Activated CD4-positive, alpha-beta T cell treated with anti-CD3 and anti-CD28 coated beads, Interleukin-2, amount 50 U/mL, for 4 hours (primary cell): ENCODE measurements at regions not wholly inside any gene's neighbourhood (a gene's known extent, or its start where the extent isn't known, plus 50 kb on each side); places are given as distances from the start of the nearest gene placed in this dataset.

ENCODE experiments used
- DNase-seq, 2 experiments: peaks; one replicate each; pipeline ENCODE4 v3.0.0-alpha.2; 2020

GRCh38 chr5:57693488-57694305 lies 211.1 kb upstream of the ACTBL2 start:
- DNase-seq: no peak

GRCh38 chr5:57692582-57693487 lies 210.2 kb upstream of the ACTBL2 start:
- peak; percentile 4 to 5 for DNase-seq

GRCh38 chr5:57690724-57691123 lies 208.1 kb upstream of the ACTBL2 start:
- DNase-seq: no peak

GRCh38 chr5:57687596-57687995 lies 205.0 kb upstream of the ACTBL2 start:
- DNase-seq: no peak

GRCh38 chr5:57685516-57686255 lies 203.1 kb upstream of the ACTBL2 start:
- no peak for DNase-seq

GRCh38 chr5:57684299-57684702 lies 201.7 kb upstream of the ACTBL2 start:
- no peak for DNase-seq

- DNase-seq: no peak
These were observed 200.5 kb upstream of the ACTBL2 start for GRCh38 chr5:57683036-57683630.

GRCh38 chr5:57681942-57682341 lies 199.3 kb upstream of the ACTBL2 start:
- DNase-seq: no peak

GRCh38 chr5:57680686-57681085 lies 198.1 kb upstream of the ACTBL2 start:
- no peak for DNase-seq

GRCh38 chr5:57677235-57677634 lies 194.6 kb upstream of the ACTBL2 start:
- DNase-seq: no peak

- no peak for DNase-seq
These were observed 193.8 kb upstream of the ACTBL2 start for GRCh38 chr5:57676222-57677098.

- no peak for DNase-seq
These were observed 192.6 kb upstream of the ACTBL2 start for GRCh38 chr5:57675236-57675635.

- DNase-seq: no peak
These were observed 188.8 kb upstream of the ACTBL2 start for GRCh38 chr5:57671371-57671770.

- no peak for DNase-seq
These were observed 184.0 kb upstream of the ACTBL2 start for GRCh38 chr5:57666582-57666981.

- DNase-seq: no peak
These were observed 182.7 kb upstream of the ACTBL2 start for GRCh38 chr5:57665146-57665936.

- no peak for DNase-seq
These were observed 182.1 kb upstream of the ACTBL2 start for GRCh38 chr5:57664700-57665099.

GRCh38 chr5:57663466-57663865 lies 180.9 kb upstream of the ACTBL2 start:
- no peak for DNase-seq

GRCh38 chr5:57662991-57663390 lies 180.4 kb upstream of the ACTBL2 start:
- no peak for DNase-seq

GRCh38 chr5:57659886-57660285 lies 177.3 kb upstream of the ACTBL2 start:
- no peak for DNase-seq

GRCh38 chr5:57658018-57658417 lies 175.4 kb upstream of the ACTBL2 start:
- DNase-seq: no peak

GRCh38 chr5:57655228-57655627 lies 172.6 kb upstream of the ACTBL2 start:
- DNase-seq: no peak
